Prostate gland (tissue), 2 donors: ENCODE measurements at regions not wholly inside any gene's neighbourhood (a gene's known extent, or its start where the extent isn't known, plus 50 kb on each side); places are given as distances from the start of the nearest gene placed in this dataset.

Source experiments
- DNase-seq: peaks from one replicate; pipeline ENCODE4 v3.0.0-alpha.2; 2019; ENCODE audit warnings: low spot score
- H3K27ac ChIP-seq, 2 donors: fragments of 200-600 bp; sonication (generic); 2 replicates each; pipeline ENCODE4 v1.5.1; 2017 to 2019
- H3K27me3 ChIP-seq: fragments of 200-600 bp; sonication (generic); replicated peaks from 2 replicates; pipeline ENCODE4 v1.5.1; 2019; ENCODE audit not compliant: insufficient read depth
- H3K36me3 ChIP-seq, 2 donors: fragments of 200-600 bp; sonication (generic); 1 replicate in 1 of 2; 2 replicates in 1 of 2; pipeline versions ENCODE4 v1.5.1 to v1.8.1; 2017 to 2019
- H3K4me1 ChIP-seq: fragments of 200-600 bp; sonication (generic); replicated peaks from 2 replicates; pipeline ENCODE4 v1.5.1; 2019
- H3K4me3 ChIP-seq, 2 donors: fragments of 200-600 bp; sonication (generic); 2 replicates each; pipeline ENCODE4 v1.5.1; 2017 to 2019
- H3K9me3 ChIP-seq: fragments of 200-600 bp; sonication (generic); 2 replicates; pipeline ENCODE4 v1.5.1; 2017
- CTCF ChIP-seq, 4 experiments: fragments of 200-600 bp in 2 of 4; fragments of 450-650 bp in 2 of 4; sonication (generic) in 2 of 4; IDR thresholded peaks; 1 replicate in 3 of 4; 2 replicates in 1 of 4; pipeline ENCODE4 v1.5.1; 2016 to 2019; ENCODE audit warnings: antibody characterized with exemption in 4 of 4, mild to moderate bottlenecking in 2 of 4, moderate library complexity in 2 of 4
- POLR2A ChIP-seq: fragments of 450-650 bp; IDR thresholded peaks from one replicate; pipeline ENCODE4 v1.6.1; 2016; ENCODE audit warnings: antibody characterized with exemption, mild to moderate bottlenecking
- POLR2AphosphoS5 ChIP-seq: sonication (generic); formaldehyde crosslinking; IDR thresholded peaks from one replicate; pipeline ENCODE4 v1.6.1; 2017; ENCODE audit warnings: antibody characterized with exemption
- WGBS: methylation state at CpG from one replicate; pipeline ENCODE4 v1.1.5; 2018; 5-methylcytosine and 5-hydroxymethylcytosine counted together
- intact Hi-C: fragments of 100-400 bp; cut with DNase I; formaldehyde crosslinking; loops from one replicate; pipeline ENCODE4 v1.14.2; 2022

- H3K36me3 ChIP-seq = no peaks in the 10 kb centered on the region
- H3K4me3 ChIP-seq = no peak overlapping the region
- 82% methylated on average over 2 of the region's 2 CpGs for WGBS
- intact Hi-C loops = no loop called here
- no peaks in the 10 kb centered on the region for H3K27me3 ChIP-seq
- no peak for TF ChIP-seq CTCF (IDR thresholded peaks at IDR 0.05)
- TF ChIP-seq POLR2AphosphoS5 = no peak
- H3K27ac ChIP-seq = no peak overlapping the region
- H3K4me1 ChIP-seq = no peaks in the 10 kb centered on the region
- H3K9me3 ChIP-seq = no peaks in the 10 kb centered on the region
- DNase-seq = no peak
Observed at GRCh38 chr7:12985752-12986151, 298.3 kb downstream of the ARL4A start.

GRCh38 chr7:12987238-12987637, 299.8 kb downstream of the ARL4A start:
- no peak overlapping the region for H3K27ac ChIP-seq
- TF ChIP-seq CTCF (IDR thresholded peaks at IDR 0.05) (no peak), POLR2A (no peak)
- no peak for DNase-seq
- H3K4me1 ChIP-seq = no peaks in the 10 kb centered on the region
- intact Hi-C loops = no loop called here
- no peaks in the 10 kb centered on the region for H3K36me3 ChIP-seq
- no peaks in the 10 kb centered on the region for H3K27me3 ChIP-seq
- H3K9me3 ChIP-seq = no peaks in the 10 kb centered on the region
- no peak overlapping the region for H3K4me3 ChIP-seq

GRCh38 chr7:12990440-12990839, 303.0 kb downstream of the ARL4A start:
- Histone ChIP-seq H3K4me3 (no peak overlapping the region), H3K4me1 (no peaks in the 10 kb centered on the region), H3K27me3 (no peaks in the 10 kb centered on the region), H3K9me3 (no peaks in the 10 kb centered on the region), H3K27ac (no peak overlapping the region), H3K36me3 (no peaks in the 10 kb centered on the region)
- TF ChIP-seq CTCF (IDR thresholded peaks at IDR 0.05) = no peak
- TF ChIP-seq POLR2A = no peak
- no peak for TF ChIP-seq POLR2AphosphoS5
- DNase-seq = no peak
- intact Hi-C loops = no loop called here
- WGBS = 90% methylated on average over 4 of the region's 4 CpGs

GRCh38 chr7:12993025-12993424, 305.6 kb downstream of the ARL4A start:
- intact Hi-C loops = no loop called here
- Histone ChIP-seq H3K4me1 (no peaks in the 10 kb centered on the region), H3K36me3 (no peaks in the 10 kb centered on the region), H3K4me3 (no peak overlapping the region), H3K9me3 (no peaks in the 10 kb centered on the region), H3K27me3 (no peaks in the 10 kb centered on the region), H3K27ac (no peak overlapping the region)
- DNase-seq = no peak
- TF ChIP-seq CTCF (IDR thresholded peaks at IDR 0.05) = no peak
- no peak for TF ChIP-seq POLR2AphosphoS5
- TF ChIP-seq POLR2A = no peak

GRCh38 chr7:12995912-12996469, 308.6 kb downstream of the ARL4A start:
- no peak for DNase-seq
- Histone ChIP-seq H3K36me3 (no peaks in the 10 kb centered on the region), H3K4me3 (no peak overlapping the region), H3K27ac (no peak overlapping the region), H3K4me1 (no peaks in the 10 kb centered on the region), H3K9me3 (no peaks in the 10 kb centered on the region), H3K27me3 (no peaks in the 10 kb centered on the region)
- intact Hi-C loops = no loop called here
- TF ChIP-seq CTCF (IDR thresholded peaks at IDR 0.05) (no peak), POLR2A (no peak), POLR2AphosphoS5 (no peak)
- WGBS = 88% methylated on average over 2 of the region's 2 CpGs
